Lung (tissue), 11 donors: ENCODE measurements at regions not wholly inside any gene's neighbourhood (a gene's known extent, or its start where the extent isn't known, plus 50 kb on each side); places are given as distances from the start of the nearest gene placed in this dataset.

ENCODE experiments used
- ATAC-seq: fragments of 200-7000 bp; cut with Tn5 transposase; one replicate; pipeline ENCODE4 v1.9.1; 2020; ENCODE audit warnings: moderate number of reproducible peaks; ENCODE audit not compliant: insufficient read depth, low FRiP score
- DNase-seq, 3 donors: peaks; one replicate each; pipeline ENCODE4 v3.0.0-alpha.2; 2013 to 2017
- H3K27ac ChIP-seq, 2 donors: one replicate each; pipeline ENCODE4 v1.5.1; 2013; ENCODE audit warnings: mild to moderate bottlenecking in 2 of 2, moderate library complexity in 2 of 2, control low read depth in 1 of 2, inconsistent platforms in 1 of 2, low read depth in 1 of 2, low read length in 1 of 2
- H3K27me3 ChIP-seq, 3 donors: one replicate each; pipeline ENCODE4 v1.5.1; 2013; ENCODE audit warnings: low read length in 2 of 3; ENCODE audit not compliant: control insufficient read depth in 3 of 3, insufficient read depth in 3 of 3
- H3K36me3 ChIP-seq, 4 donors: one replicate each; pipeline ENCODE4 v1.5.1; 2013; ENCODE audit warnings: low read length in 4 of 4, mild to moderate bottlenecking in 1 of 4, moderate library complexity in 1 of 4; ENCODE audit not compliant: control insufficient read depth in 4 of 4, insufficient read depth in 4 of 4
- H3K4me1 ChIP-seq, 5 donors: one replicate each; pipeline ENCODE4 v1.5.1; 2013; ENCODE audit warnings: low read length in 5 of 5, mild to moderate bottlenecking in 2 of 5, moderate library complexity in 1 of 5; ENCODE audit not compliant: control insufficient read depth in 5 of 5, insufficient read depth in 5 of 5
- H3K4me3 ChIP-seq: one replicate; pipeline ENCODE4 v1.5.1; 2013; ENCODE audit warnings: mild to moderate bottlenecking, control low read depth, moderate library complexity
- H3K9ac ChIP-seq, 2 donors: one replicate each; pipeline ENCODE4 v1.5.1; 2013; ENCODE audit warnings: low read length in 2 of 2, control low read depth in 1 of 2; ENCODE audit not compliant: insufficient read depth in 1 of 2
- H3K9me3 ChIP-seq, 4 donors: one replicate each; pipeline ENCODE4 v1.5.1; 2013; ENCODE audit warnings: low read length in 3 of 4, mild to moderate bottlenecking in 1 of 4, moderate library complexity in 1 of 4; ENCODE audit not compliant: control insufficient read depth in 4 of 4, insufficient read depth in 3 of 4
- WGBS, 2 donors: extraction: QIAGEN DNeasy Blood & Tissue Kit; methylation state at CpG; one replicate each; pipeline ENCODE4 v1.1.7; 2013; 5-methylcytosine and 5-hydroxymethylcytosine counted together
- TF ChIP-seq, protein P1 (sequence below): IDR thresholded peaks from 2 replicates; pipeline ENCODE4 v1.5.1; 2012; ENCODE audit warnings: mild to moderate bottlenecking; ENCODE audit errors: control extremely low read depth, extremely low read depth
- donor health status: control.
- donor health status: control.
- donor health status: Bipolar disorder and iron deficiency.
- donor health status: healthy.
- donor health status: DM: yes; HTN: yes; CAD: no.

DNA sequence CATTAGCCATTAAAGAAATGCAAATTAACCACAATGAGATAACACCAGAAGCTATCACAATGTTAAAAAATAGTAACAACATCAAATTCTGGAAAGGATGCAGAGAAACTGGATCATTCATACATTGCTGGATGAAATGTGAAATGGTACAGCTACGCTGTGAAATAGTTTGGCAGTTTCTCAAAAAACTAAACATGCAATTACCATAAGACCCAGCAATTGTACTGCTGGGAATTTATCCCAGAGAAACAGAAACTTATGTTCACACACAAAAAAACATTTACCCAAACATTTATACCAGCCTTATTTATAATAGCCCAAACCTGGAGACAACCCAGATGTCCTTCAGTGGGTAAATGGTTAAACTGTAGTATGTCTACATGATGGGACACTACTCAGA lies 592.9 kb downstream of the ZNF608 start:
- TF ChIP-seq, protein P1, sequence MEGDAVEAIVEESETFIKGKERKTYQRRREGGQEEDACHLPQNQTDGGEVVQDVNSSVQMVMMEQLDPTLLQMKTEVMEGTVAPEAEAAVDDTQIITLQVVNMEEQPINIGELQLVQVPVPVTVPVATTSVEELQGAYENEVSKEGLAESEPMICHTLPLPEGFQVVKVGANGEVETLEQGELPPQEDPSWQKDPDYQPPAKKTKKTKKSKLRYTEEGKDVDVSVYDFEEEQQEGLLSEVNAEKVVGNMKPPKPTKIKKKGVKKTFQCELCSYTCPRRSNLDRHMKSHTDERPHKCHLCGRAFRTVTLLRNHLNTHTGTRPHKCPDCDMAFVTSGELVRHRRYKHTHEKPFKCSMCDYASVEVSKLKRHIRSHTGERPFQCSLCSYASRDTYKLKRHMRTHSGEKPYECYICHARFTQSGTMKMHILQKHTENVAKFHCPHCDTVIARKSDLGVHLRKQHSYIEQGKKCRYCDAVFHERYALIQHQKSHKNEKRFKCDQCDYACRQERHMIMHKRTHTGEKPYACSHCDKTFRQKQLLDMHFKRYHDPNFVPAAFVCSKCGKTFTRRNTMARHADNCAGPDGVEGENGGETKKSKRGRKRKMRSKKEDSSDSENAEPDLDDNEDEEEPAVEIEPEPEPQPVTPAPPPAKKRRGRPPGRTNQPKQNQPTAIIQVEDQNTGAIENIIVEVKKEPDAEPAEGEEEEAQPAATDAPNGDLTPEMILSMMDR = no peak
- DNase-seq = no peak
- Histone ChIP-seq H3K27me3 (no peaks in the 10 kb centered on the region), H3K36me3 (no peaks in the 10 kb centered on the region), H3K27ac (no peak overlapping the region), H3K9ac (no peak overlapping the region), H3K4me3 (no peak overlapping the region), H3K9me3 (peaks cover 0 to 16% (median 10%) of the 10 kb centered on the region in 4 donors), H3K4me1 (peaks cover 0 to 10% (median 0%) of the 10 kb centered on the region in 5 donors)
- ATAC-seq = no peak
- WGBS, 2 donors = 90 to 94% methylated on average over 1 of the region's 1 CpG

DNA sequence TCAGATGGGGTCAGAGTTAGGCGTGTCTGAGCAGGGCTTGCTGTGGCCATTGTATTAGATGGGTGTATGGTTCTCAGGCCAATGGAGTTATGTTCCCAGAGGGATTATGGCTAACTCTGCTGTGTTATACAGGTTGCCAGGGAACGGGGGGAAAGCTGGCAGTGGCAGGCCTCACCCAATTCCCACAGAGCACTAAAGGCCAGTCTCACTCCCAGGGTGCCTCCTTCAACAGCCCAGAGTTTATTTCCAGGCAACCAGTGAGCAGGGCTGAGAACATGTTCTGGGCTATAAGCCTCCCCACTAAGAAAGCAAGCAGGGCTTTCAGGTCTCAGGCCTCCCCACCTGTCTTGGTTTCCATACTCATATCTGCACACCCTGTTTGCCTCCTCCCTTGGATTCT lies 597.9 kb downstream of the ZNF608 start:
- no peak for DNase-seq
- Histone ChIP-seq H3K36me3 (no peaks in the 10 kb centered on the region), H3K27ac (no peak overlapping the region), H3K4me3 (no peak overlapping the region), H3K4me1 (no peaks in the 10 kb centered on the region), H3K9ac (no peak overlapping the region), H3K9me3 (peaks cover 0 to 6% (median 4%) of the 10 kb centered on the region in 4 donors), H3K27me3 (no peaks in the 10 kb centered on the region)
- no peak for ATAC-seq
- WGBS, 2 donors = 92 to 100% methylated on average over 2 of the region's 2 CpGs
- TF ChIP-seq, protein P1 = no peak

DNA sequence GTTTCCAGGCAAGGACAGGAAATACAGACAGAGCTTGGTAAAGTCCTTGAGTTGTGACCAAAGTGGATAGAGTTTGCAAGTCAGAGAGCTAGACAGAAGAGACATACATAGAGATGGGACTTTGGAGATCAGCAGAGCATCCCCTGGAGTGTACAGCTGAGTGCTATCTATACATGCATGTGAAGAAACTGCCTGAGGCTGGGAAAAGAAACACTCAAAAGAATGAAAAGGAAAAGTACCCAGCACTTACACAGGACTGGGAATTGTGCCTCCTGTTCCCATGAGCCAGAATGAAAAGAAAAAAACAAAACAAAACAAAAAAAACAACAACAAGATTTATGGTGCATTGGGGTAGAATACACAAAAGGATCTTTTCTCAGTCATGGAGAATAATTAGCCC lies 606.4 kb downstream of the ZNF608 start:
- Histone ChIP-seq H3K27me3 (no peaks in the 10 kb centered on the region), H3K4me3 (no peak overlapping the region), H3K9me3 (no peaks in the 10 kb centered on the region), H3K27ac (no peak overlapping the region), H3K36me3 (no peaks in the 10 kb centered on the region), H3K4me1 (peaks cover 0 to 8% (median 0%) of the 10 kb centered on the region in 5 donors), H3K9ac (no peak overlapping the region)
- TF ChIP-seq, protein P1 = no peak
- ATAC-seq (no peak), DNase-seq (no peak)

DNA sequence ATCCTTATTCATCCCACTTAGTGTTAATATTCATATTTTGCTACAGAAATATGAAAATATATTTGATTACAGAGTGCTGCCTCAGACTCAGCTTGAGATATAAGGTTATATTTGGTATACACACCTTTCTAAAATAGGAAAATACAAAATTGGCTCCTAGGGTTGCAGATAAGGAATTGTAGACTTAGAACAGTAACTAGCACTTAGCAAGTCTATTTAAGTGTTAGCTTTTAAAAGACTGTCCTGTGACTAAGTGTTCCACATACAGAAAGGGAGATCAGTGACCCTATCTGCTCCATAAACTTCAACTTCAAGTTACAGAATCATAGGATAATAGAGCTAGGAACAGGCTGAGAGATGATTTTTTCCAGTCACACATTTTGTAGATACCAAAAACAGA lies 607.0 kb downstream of the ZNF608 start:
- H3K9me3 ChIP-seq = no peaks in the 10 kb centered on the region
- no peak for DNase-seq
- no peak for ATAC-seq
- no peak overlapping the region for H3K9ac ChIP-seq
- TF ChIP-seq, protein P1 = no peak
- no peaks in the 10 kb centered on the region for H3K36me3 ChIP-seq
- no peaks in the 10 kb centered on the region for H3K27me3 ChIP-seq
- peaks cover 0 to 8% (median 0%) of the 10 kb centered on the region in 5 donors for H3K4me1 ChIP-seq
- no peak overlapping the region for H3K4me3 ChIP-seq
- H3K27ac ChIP-seq = no peak overlapping the region
